ENCODE measurements at regions not wholly inside any gene's neighbourhood (a gene's known extent, or its start where the extent isn't known, plus 50 kb on each side); places are given as distances from the start of the nearest gene placed in this dataset.

DNA sequence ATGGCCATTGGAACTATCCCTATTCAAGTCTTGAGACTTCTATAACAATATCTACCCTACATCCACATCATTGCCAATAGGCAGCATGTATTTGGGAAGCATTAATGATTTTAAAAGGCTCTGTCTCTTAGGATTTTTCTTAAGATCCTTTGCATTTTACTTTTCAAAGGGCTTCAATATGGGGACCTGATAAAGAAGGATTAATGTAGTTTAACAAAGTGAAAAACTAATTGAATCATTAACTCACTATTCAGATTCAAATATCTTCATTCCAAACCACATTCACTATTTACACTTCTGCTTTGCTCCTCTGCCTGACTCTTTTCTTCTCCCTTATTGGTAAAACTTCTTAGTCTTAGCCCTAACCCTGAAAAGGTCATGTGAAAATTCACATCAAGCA is 333.0 kb downstream of the EPHA7 start:
- TF ChIP-seq EP300 (IDR thresholded peaks at IDR 0.05) (no peak), POLR2A (IDR thresholded peaks at IDR 0.05) (no peak)
- TF ChIP-seq, protein P1, sequence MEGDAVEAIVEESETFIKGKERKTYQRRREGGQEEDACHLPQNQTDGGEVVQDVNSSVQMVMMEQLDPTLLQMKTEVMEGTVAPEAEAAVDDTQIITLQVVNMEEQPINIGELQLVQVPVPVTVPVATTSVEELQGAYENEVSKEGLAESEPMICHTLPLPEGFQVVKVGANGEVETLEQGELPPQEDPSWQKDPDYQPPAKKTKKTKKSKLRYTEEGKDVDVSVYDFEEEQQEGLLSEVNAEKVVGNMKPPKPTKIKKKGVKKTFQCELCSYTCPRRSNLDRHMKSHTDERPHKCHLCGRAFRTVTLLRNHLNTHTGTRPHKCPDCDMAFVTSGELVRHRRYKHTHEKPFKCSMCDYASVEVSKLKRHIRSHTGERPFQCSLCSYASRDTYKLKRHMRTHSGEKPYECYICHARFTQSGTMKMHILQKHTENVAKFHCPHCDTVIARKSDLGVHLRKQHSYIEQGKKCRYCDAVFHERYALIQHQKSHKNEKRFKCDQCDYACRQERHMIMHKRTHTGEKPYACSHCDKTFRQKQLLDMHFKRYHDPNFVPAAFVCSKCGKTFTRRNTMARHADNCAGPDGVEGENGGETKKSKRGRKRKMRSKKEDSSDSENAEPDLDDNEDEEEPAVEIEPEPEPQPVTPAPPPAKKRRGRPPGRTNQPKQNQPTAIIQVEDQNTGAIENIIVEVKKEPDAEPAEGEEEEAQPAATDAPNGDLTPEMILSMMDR (IDR thresholded peaks at IDR 0.05): no peak

Measured in upper lobe of left lung (tissue), 4 donors.